Right atrium auricular region (tissue), 2 donors: ENCODE measurements at regions not wholly inside any gene's neighbourhood (a gene's known extent, or its start where the extent isn't known, plus 50 kb on each side); places are given as distances from the start of the nearest gene placed in this dataset.

Experiments used
- DNase-seq: peaks from one replicate; pipeline ENCODE4 v3.0.0-alpha.2; 2019; ENCODE audit warnings: low spot score
- H3K27ac ChIP-seq, 2 donors: fragments of 200-600 bp; sonication (generic); 1 replicate in 1 of 2; 2 replicates in 1 of 2; pipeline ENCODE4 v1.5.1; 2016 to 2019
- H3K27me3 ChIP-seq, 2 donors: fragments of 200-600 bp; sonication (generic); one replicate each; pipeline versions ENCODE4 v1.5.1 to v1.6.0; 2017 to 2019
- H3K36me3 ChIP-seq: fragments of 200-600 bp; sonication (generic); one replicate; pipeline ENCODE4 v1.5.1; 2016
- H3K4me1 ChIP-seq, 2 donors: fragments of 200-600 bp; sonication (generic); one replicate each; pipeline versions ENCODE4 v1.5.1 to v1.6.0; 2017 to 2019
- H3K4me3 ChIP-seq, 2 donors: fragments of 200-600 bp; sonication (generic); 1 replicate in 1 of 2; 2 replicates in 1 of 2; pipeline ENCODE4 v1.5.1; 2017 to 2019; ENCODE audit warnings: mild to moderate bottlenecking in 1 of 2, moderate library complexity in 1 of 2
- H3K9me3 ChIP-seq, 2 donors: fragments of 200-600 bp; sonication (generic); one replicate each; pipeline ENCODE4 v1.5.1; 2019
- CTCF ChIP-seq, 2 donors: fragments of 200-600 bp; sonication (generic); IDR thresholded peaks; one replicate each; pipeline ENCODE4 v1.5.1; 2019; ENCODE audit warnings: antibody characterized with exemption in 2 of 2

GRCh38 chr9:31608881-31609280, 775.6 kb upstream of the ACO1 start:
- Histone ChIP-seq H3K27ac (no peak overlapping the region), H3K4me3 (no peak overlapping the region), H3K36me3 (no peaks in the 10 kb centered on the region), H3K4me1 (no peaks in the 10 kb centered on the region), H3K27me3 (no peaks in the 10 kb centered on the region), H3K9me3 (no peaks in the 10 kb centered on the region)
- DNase-seq = no peak
- TF ChIP-seq CTCF (IDR thresholded peaks at IDR 0.05) = no peak

GRCh38 chr9:31612336-31613030, 772.0 kb upstream of the ACO1 start:
- no peaks in the 10 kb centered on the region for H3K9me3 ChIP-seq
- H3K27me3 ChIP-seq = no peaks in the 10 kb centered on the region
- no peak for DNase-seq
- H3K27ac ChIP-seq = no peak overlapping the region
- no peak overlapping the region for H3K4me3 ChIP-seq
- TF ChIP-seq CTCF (IDR thresholded peaks at IDR 0.05) = no peak
- H3K4me1 ChIP-seq = no peaks in the 10 kb centered on the region
- H3K36me3 ChIP-seq = no peaks in the 10 kb centered on the region

- no peaks in the 10 kb centered on the region for H3K27me3 ChIP-seq
- H3K4me3 ChIP-seq = no peak overlapping the region
- no peaks in the 10 kb centered on the region for H3K4me1 ChIP-seq
- TF ChIP-seq CTCF (IDR thresholded peaks at IDR 0.05) = no peak
- H3K9me3 ChIP-seq = no peaks in the 10 kb centered on the region
- no peaks in the 10 kb centered on the region for H3K36me3 ChIP-seq
- DNase-seq = no peak
- no peak overlapping the region for H3K27ac ChIP-seq
Observed at GRCh38 chr9:31615966-31616365, 768.5 kb upstream of the ACO1 start.

- H3K4me1 ChIP-seq = no peaks in the 10 kb centered on the region
- peaks cover 0 to 6% of the 10 kb centered on the region in 2 donors for H3K9me3 ChIP-seq
- H3K27ac ChIP-seq = no peak overlapping the region
- no peaks in the 10 kb centered on the region for H3K27me3 ChIP-seq
- no peak overlapping the region for H3K4me3 ChIP-seq
- no peaks in the 10 kb centered on the region for H3K36me3 ChIP-seq
- no peak for TF ChIP-seq CTCF (IDR thresholded peaks at IDR 0.05)
- DNase-seq = no peak
Observed at GRCh38 chr9:31623511-31623910, 760.9 kb upstream of the ACO1 start.

GRCh38 chr9:31629292-31629691, 755.2 kb upstream of the ACO1 start:
- Histone ChIP-seq H3K27ac (no peak overlapping the region), H3K4me3 (no peak overlapping the region), H3K4me1 (no peaks in the 10 kb centered on the region), H3K27me3 (no peaks in the 10 kb centered on the region), H3K9me3 (peaks cover 0 to 6% of the 10 kb centered on the region in 2 donors), H3K36me3 (no peaks in the 10 kb centered on the region)
- DNase-seq = no peak
- no peak for TF ChIP-seq CTCF (IDR thresholded peaks at IDR 0.05)

- TF ChIP-seq CTCF (IDR thresholded peaks at IDR 0.05) = no peak
- Histone ChIP-seq H3K27ac (no peak overlapping the region), H3K4me3 (no peak overlapping the region), H3K27me3 (no peaks in the 10 kb centered on the region), H3K9me3 (no peaks in the 10 kb centered on the region), H3K36me3 (no peaks in the 10 kb centered on the region), H3K4me1 (no peaks in the 10 kb centered on the region)
- DNase-seq = no peak
Observed at GRCh38 chr9:31637265-31637664, 747.2 kb upstream of the ACO1 start.
